Activated CD4-positive, alpha-beta T cell treated with anti-CD3 and anti-CD28 coated beads for 1 hour (primary cell): ENCODE measurements at regions not wholly inside any gene's neighbourhood (a gene's known extent, or its start where the extent isn't known, plus 50 kb on each side); places are given as distances from the start of the nearest gene placed in this dataset.
"Not testable (repeated sequence)": the region's sequence is repeated elsewhere in the genome, so short reads cannot be mapped to it uniquely, and the experiment has no call there.

Experiments
- DNase-seq: peaks from one replicate; pipeline ENCODE4 v3.0.0-alpha.2; 2020

DNA sequence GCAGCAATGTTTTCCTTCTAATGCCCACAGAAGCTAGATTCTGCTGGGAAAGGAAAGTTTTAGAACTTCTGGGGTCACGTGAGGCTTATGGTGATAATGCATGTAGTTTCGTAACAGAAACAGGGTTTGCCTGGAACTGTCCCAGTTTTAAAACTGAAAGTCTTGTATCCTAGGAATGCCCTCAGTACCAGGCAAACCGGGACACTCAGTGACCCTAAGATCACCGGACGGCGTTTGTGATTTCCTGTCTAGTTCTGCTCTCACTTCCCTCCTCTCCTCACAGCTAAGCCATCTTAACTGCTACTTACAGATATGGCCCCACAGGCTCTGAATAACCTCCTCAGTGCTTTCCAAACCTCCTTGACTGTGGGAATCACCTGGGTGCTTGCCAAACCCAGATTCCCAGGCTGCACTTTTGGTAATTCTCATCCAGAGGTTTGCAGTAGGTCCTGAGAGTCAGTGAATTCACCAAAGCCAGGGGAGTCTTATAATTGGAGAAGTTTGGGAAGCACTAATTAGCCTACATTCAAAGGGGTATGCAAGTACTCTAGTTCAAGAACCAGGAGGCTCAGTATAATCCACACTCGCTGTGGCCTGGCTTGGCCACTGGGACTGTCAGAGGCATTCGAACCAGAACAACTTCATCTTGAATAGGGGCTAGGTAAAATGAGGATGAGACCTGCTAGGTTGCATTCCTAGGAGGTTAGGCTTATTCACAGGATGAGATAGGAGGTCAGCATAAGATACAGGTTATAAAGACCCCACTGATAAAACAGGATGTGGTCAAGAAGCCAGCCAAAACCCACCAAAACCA is 231.6 kb upstream of the MYLIP start:
- no peak for DNase-seq

DNA sequence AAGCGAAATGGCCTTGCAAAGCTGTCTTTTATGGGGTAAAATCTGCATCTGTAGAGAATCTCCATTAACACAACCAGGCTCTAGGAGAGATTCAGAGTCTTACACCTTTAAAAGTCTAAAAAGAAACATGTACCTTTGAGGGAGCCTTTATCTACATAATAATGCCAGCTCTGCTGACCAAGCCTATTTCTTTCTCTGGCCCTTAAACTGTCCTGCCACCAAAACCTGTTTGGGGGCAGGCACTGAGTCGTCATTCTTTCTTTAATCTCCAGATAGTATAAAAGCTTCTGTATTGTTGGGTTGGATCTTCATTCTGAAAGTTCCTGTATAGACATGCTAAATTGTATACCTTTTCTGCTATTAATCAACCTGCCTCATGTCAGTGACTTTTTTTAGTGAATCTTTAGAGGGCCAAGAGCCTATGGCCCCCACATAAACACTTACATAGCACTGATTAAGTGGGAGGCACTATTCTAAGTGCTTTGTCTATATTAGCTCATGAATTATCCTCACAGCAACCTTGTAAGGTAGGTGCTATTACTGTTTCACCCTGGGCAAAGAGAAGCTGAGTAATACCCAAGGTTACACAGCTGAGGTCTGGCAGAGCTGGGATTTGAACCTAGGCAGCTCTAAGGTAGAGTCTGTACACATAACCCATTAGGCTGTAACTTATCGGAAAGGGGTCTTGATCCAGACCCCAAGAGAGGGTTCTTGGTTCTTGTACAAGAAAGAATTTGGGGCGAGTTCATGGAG is 232.3 kb upstream of the DTNBP1 start:
- no peak for DNase-seq

DNA sequence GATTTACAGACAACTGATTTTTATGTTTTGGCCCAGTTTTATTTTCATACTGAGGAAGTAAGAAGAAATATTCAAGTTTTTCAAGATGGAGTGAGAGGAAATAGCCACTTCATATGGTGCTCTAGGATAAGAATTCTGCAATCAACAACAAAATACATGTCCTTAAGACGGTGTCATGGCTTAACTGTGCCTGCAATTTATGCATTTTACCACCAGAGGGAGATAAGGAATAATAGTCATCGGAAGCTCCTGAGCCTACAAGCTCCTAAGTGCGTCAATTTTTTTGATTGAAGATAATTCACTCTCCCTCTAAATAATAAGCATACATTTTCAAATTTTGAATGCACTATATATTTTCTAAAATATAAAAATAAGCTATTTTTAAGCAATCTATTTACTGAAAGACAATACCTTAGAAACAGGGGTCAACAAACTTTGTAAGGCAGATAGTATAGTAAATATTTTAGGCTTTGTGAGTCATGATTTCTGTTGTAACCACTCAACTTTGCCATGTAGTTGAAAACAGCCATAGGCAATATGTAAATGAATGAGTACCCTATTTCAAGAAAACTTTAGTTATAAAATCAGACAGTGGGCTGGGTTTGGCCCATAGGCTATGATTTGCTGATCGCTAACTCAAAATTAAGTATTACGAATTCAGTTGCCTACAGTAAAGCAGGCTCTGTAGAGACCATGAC is 230.9 kb upstream of the DTNBP1 start:
- no peak for DNase-seq

DNA sequence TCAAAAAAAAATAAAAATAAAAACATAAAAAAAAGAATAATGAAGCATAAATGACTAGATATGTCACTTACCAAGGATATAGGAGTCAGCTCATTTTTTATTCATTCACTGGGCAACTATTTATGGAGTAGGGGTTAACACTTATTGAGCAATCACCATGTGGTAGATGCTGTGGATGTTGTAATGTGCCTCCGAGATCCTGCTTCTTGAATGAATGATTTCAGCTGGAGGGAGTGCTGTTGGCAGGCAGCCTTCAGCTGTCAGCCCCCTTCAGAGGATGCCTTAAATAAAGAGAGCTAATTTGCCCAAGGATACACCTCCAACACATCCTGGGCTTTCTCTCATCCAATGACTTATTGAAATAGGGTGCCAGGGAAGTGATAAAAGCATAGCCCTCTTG is 229.5 kb upstream of the DTNBP1 start:
- DNase-seq = no peak

DNA sequence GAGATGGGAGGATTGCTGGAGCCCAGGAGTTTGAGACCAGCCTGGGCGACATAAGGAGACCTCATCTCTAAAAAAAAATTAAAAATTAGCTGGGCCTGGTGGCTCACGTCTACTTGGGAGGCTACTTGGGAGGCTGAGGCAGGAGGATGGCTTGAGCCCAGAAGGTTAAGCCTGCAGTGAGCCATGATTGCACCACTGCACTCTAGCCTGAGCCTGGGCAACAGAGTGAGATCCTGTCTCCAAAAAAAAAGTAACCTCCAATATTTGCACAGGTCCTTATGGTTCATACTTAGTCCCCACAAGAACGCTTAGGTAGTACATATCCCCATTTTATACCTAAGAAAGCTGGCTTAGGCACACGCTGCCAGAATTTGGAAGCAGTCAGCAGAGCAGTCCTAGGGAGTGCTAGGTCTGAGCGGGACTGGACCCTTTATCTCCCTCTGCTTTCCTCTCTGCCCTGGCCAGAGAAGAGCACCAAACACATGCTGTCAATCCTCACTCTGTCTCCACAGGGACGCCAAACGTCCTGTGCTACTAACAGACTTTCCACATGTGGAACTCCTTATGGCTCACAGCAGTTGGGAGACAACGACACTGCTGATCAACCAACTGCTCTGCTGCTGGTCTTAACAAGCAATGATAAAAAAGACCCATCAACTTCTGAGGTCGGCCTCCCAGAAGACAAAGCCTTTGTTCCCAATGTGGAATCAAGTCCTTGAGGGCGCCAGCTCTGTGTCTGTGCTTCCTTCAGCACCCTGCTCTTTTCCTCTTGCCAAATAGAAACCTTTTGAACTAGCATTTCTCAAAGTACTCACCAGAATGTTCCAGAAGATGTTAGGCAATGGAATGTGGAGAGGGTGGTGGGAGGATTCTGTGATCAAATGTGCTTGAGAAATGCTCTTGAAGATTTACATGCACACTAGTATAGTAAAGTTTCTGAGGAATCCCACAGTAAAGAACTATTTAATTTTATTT is 226.3 kb upstream of the DTNBP1 start:
- no peak for DNase-seq

DNA sequence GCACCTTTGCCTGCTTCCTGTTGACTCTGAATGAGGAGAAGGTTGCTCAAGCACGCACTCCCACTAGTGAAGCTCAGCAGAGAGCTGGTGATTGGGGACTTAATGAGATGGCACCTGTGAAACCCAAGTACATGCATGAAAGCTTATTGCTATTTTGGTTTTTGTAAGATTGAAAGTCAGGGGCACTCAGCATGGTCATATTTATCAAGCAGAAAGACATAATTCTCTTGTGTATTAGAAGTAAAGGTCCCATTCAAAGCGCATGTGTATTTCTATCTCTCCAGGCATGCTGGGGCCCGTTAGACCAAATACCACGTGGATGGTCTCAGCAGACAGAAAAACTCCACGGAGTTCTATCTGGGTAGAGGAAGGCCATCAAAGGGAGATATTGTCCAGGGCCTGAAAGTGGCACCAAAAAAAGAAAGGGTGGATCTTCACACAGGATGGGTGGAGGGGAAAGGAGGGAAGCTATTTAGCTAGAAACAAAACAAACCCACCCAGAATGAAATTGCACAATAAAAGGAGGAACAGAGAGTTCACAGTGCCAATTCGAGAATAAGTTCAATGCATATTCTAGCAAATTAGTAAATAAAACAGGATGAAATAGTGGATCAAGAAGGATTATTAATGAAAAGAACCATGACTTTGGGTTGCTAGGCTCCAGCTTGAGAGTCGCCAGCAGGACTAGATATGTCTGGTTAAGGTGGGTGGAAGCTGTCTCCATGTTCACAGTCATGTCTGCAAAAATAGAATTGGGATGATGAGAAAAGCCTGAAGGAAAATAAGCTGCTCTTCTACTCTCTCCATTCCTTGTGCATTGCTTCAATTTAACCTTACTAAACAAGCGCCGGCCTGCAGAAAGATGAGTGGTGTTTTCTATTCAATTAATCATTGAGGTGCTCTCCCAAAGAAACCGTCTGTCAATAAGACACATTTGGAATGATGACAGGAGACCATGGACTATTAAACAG is 224.9 kb upstream of the DTNBP1 start:
- no peak for DNase-seq

DNA sequence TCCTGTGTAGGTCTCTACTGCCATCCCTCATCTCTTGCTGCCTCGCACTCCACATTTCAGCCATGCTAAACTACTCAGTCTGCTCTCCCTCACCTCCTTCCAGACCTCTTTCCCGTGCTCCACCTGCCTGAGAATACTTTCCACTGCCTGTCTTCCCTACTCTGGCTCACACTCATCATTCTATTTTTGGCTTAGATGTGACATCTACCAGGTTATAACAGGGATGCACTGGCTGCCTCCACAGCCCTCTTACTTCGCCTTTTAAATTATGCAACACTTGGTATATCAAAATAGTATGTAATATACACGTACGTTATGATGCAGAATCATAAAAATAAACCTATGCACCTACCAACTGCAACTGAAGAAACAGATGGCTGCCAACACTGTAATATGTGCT is 222.8 kb upstream of the DTNBP1 start:
- no peak for DNase-seq

DNA sequence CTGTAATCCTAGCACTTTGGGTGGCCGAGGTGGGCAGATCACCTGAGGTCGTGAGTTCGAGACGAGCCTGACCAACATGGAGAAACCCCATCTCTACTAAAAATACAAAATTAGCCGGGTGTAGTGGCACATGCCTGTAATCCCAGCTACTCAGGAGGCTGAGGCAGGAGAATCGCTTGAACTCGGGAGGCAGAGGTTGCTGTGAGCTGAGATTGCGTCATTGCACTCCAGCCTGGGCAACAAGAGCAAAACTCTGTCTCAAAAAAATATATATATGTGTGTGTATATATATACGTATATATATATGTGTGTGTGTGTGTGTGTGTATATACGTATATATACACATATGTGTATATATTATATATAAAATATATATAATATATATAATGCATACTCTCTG is 220.8 kb upstream of the DTNBP1 start:
- not testable (repeated sequence) for DNase-seq

DNA sequence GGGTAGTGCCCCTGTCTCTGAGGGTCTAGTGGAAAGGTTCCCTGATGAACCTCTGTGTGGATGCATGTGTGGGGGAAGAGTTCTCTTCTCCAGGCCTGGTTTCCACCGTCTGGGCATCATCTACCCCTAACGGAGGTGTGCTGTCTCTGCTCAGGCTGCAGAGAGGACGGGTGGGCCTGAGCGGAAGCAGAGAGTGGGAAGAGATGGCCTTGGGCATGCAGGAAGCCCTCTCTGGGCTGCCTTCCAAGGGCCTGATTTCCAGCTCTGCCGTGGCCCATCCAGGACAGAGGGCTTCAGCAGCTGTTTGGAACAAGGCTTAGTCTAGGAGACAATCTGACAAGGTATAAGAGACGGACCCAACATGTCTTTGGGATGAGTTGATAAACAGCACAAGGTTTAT is 220.1 kb upstream of the DTNBP1 start:
- DNase-seq = no peak

DNA sequence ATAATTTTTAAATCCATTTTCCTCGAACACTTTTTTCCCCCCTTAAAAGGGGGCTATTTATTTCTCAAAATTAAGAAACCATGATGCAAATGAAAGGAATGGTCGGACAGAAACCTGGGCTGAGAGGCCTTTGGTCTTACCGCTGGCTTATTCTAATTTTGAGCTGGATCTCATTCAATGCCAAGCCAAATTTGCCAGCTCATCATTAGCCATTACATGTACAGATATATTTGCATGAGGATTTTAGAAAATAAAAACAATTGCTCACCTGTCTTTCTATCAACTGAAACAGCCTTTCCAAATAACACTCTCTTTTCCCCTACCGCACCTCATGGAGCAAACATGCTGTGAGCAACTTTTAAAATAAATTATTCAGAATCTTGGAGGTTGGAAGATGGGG is 219.5 kb upstream of the DTNBP1 start:
- no peak for DNase-seq

DNA sequence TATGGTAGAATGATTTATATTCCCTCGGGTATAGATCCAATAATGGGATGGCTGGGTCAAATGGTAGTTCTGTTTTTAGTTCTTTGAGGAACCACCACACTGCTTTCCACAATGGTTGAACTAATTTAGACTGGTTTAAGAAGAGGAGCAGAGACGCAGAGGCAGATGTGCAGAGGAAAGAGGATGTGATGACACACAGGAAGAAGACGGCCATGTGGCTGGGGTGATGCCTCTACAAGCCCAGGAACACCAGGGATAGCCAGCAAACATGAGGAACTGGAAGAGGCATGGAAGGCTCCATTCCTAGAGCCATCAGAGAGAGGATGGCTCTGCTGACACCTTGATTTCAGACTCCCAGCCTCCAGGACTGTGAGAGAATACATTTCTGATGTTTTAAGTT is 218.3 kb upstream of the DTNBP1 start:
- DNase-seq = no peak

DNA sequence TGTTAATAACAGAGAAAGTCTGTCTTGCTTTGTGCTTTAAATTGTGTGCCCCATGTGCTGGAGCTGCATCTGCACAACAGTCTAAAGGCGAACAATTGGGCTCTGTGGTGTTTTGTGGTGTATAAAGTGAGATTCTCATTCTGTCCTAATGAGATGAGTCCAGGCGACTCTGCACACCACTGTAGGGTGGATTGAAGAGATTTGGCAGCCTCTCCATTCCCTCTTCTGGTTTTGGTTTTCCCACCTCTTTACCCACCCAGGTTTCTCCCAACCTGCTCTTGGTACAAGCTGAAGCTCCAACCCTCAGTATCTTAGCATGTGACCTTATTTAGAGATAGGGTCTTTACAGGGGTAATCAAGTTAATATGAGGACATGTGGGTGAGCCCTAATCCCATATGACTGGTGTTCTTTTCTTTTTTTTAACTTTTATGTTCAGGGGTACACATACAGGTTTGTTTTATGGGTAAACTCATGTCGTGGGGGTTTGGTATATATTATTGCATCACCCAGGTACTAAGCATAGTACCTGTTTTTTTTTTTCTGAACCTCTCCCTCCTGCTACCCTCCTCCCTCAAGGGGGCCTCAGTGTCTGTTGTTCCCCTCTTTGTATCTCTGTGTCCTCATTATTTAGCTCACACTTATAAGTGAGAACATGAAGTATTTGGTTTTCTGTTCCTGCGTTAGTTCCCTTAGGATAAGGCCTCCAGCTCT is 217.6 kb upstream of the DTNBP1 start:
- DNase-seq = no peak

DNA sequence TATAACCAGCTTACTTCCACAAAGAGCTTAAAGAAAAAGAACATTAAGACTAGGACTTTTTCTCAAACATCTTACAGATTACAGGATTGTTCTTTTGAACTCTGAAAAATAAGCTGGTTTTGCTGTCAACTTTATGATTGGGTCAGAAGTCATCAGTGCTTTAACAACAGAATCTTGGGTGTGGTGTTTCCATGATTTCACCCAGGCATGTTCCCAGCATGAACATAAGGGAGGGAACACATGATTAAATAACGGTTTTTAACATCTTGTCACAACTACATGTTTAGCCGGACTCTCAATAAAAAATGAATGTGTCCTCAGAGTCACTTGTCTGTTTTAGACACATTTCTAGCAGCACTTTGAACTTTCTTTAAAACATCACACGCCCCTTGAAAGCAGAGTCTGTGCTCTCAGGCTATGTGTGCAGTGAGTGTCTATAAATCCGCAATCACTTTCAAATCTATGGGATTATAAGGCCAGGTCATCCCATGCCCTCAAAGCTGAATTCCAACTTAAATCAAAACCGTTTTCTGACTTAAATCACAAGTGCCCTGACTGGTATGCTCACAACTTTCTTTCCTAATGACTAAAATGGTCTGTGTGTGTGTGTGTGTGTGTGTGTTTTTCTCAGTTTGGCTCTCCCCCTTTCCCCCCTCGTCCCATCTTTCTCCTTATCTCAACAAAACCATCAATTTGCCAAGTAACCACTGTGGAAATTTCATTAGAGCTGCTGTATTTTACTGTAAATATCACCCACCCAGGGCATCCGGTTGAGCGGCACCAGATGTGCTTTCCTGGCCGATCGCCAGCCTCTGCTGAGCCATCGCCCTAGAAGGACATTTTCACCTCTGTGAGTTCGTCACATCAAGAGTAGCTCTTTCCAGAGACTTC is 216.8 kb upstream of the DTNBP1 start:
- DNase-seq = peak; percentile 21

DNA sequence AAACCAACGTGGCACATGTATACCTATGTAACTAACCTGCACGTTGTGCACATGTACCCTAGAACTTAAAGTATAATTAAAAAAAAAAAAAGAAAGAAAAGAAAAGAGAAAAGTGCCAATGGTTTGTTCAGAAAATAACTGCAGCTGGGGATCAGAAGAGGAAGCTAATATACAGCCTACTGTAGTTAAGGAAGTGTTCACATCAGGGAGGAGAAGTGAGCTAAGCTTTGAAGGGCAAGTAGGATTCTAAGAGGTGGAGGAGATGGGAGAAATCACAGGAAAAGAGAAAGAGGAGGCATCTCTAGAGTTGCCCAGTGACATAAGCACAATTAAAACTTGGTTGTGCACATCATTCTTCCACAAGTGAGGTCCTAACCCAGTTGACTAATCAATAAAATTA is 214.4 kb upstream of the DTNBP1 start:
- DNase-seq = no peak

DNA sequence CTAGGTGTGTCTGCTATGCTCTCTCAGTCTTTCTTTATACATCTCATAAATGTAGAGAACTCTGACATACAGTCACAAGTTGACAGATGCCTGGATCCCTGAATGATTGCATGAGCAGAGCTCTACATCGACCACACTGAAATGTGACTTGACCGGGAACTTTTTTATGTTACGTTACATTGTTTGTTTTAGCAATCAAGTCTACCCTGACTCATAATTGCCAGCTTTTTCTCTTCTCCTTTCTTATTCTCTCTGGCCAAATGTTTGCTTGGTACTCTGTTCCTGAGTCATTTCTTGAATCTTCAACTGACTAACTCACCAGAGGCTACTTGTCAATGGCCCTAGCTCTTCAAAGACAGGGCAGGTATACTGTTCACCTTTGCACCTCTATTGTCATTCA is 213.6 kb upstream of the DTNBP1 start:
- no peak for DNase-seq

DNA sequence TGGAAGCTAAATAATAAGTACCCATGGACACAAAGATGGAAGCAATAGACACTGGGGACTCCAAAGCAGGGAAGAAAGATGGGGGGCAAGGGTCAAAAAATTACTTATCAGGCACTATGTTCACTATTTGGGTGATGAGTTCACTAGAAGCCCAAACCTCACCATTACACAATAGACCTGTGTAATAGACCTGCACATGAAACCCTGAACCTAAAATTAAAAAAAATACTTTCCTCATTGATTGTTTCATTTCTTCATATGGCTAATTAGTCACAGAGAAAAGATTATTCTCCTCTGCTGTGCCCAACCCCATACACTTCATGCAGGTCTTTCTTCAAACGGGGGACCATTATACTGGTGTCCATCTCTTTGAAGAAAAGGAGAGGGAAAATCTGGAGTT is 213.0 kb upstream of the DTNBP1 start:
- no peak for DNase-seq

DNA sequence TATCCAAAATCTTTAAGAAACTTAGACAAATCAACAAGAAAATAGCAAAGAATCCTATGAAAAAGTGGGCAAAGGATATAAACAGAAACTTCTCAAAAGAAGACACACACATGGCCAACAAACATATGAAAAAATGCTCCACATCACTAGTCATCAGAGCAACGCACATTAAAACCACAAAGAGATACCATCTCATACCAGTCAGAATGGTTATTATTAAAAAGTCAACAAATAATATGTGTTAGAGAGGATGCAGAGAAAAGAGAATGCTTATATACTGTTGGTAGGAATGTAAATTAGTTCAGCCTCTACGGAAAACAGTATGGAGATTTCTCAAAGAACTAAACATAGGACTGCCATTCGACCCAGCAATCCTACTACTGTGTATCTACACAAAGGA is 212.0 kb upstream of the DTNBP1 start:
- no peak for DNase-seq

DNA sequence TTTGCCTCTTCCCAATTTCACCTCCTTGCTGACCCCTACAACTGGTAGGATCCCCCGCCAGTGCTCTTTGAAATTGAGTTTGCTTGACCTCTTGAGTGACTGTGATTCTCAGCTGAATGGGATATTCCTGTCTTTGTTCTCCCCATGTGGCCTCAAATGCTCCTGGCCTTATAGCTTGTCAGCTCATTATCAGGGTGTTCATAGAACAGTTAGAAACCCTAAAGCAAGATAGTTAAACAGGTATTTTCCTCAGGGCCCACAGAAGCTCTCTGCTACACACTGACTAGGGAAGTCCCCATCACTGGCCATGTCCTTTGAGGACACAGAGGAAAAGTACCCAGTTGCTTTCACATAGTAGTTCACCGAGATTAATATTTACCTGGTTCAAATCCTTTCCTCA is 211.5 kb upstream of the DTNBP1 start:
- DNase-seq = no peak

DNA sequence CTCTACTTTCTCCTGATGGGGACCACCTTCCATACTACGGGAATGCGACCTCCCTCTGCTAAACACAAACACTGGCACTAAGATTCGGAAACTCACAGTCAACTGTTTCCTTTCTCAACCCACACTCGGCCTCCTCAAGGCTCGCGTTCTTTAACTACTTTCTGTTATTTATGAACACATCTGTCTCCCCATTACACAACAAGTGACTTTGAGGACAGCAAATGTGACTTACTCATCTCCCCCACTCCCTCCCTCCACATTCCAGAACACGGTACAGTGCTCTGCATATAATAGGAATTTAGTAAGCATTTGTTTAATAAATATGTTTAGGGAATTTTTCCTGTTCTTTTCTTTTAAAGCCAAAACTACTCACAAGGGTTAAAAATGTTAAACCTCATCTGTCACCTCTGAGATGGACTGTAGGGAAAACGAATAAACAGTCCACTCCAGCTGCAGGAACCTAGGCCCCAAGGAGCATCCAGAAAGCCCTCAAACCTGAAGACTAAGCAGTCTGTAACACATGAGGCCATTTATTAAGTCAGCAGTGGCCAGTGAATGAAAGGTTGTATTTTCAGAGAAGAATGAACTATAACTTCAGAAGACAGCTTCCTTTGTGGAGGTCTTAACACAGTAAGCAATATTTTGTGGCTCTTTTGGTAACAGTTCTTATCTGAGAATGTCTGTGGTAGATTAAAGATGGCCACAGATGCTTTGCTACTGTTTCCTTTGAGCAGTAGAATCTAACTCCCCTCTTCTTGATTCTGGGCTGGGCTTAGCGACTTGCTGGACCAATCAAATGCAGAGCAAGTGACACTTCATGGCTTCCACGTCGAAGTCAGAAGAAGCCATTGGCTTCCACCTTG is 209.6 kb upstream of the DTNBP1 start:
- no peak for DNase-seq
